GM23338 (cell line): ENCODE measurements at regions not wholly inside any gene's neighbourhood (a gene's known extent, or its start where the extent isn't known, plus 50 kb on each side); places are given as distances from the start of the nearest gene placed in this dataset.

Experiments
- ATAC-seq: fragments of 200-7000 bp; cut with Tn5 transposase; 3 replicates; pipeline ENCODE4 v1.9.1; 2020
- DNase-seq: peaks from one replicate; pipeline ENCODE4 v3.0.0-alpha.2; 2015; ENCODE audit warnings: low spot score
- H2AFZ ChIP-seq: fragments of 200-600 bp; sonication (generic); 2 replicates; pipeline ENCODE4 v1.8.0; 2016; ENCODE audit warnings: antibody characterized with exemption, mild to moderate bottlenecking, moderate library complexity
- H3F3A ChIP-seq: fragments of 200-600 bp; sonication (generic); replicated peaks from 2 replicates; pipeline ENCODE4 v1.8.0; 2017; ENCODE audit warnings: antibody characterized with exemption, mixed run types, low read depth
- H3K27ac ChIP-seq: fragments of 200-600 bp; sonication (generic); 2 replicates; pipeline ENCODE4 v1.6.1; 2016; ENCODE audit warnings: low read depth
- H3K27me3 ChIP-seq: fragments of 200-600 bp; sonication (generic); 2 replicates; pipeline ENCODE4 v1.8.0; 2016; ENCODE audit warnings: mild to moderate bottlenecking, mixed run types, moderate library complexity; ENCODE audit not compliant: insufficient read depth
- H3K36me3 ChIP-seq: fragments of 200-600 bp; sonication (generic); 2 replicates; pipeline ENCODE4 v1.8.0; 2016; ENCODE audit warnings: mild to moderate bottlenecking; ENCODE audit not compliant: insufficient read depth
- H3K4me1 ChIP-seq: fragments of 200-600 bp; sonication (generic); 2 replicates; pipeline ENCODE4 v1.8.0; 2016; ENCODE audit warnings: mild to moderate bottlenecking, moderate library complexity; ENCODE audit not compliant: insufficient read depth
- H3K4me2 ChIP-seq: fragments of 200-600 bp; sonication (generic); 2 replicates; pipeline ENCODE4 v1.7.1; 2017; ENCODE audit warnings: mixed run types
- H3K4me3 ChIP-seq: fragments of 200-600 bp; sonication (generic); 2 replicates; pipeline ENCODE4 v1.6.1; 2016; ENCODE audit warnings: mixed run types
- H3K79me2 ChIP-seq: fragments of 200-600 bp; sonication (generic); replicated peaks from 2 replicates; pipeline ENCODE4 v1.8.0; 2017; ENCODE audit warnings: mild to moderate bottlenecking; ENCODE audit not compliant: insufficient read depth
- H3K9me2 ChIP-seq: fragments of 200-600 bp; sonication (generic); 2 replicates; pipeline ENCODE4 v1.8.0; 2017; ENCODE audit not compliant: insufficient read depth
- H4K20me1 ChIP-seq: fragments of 200-600 bp; sonication (generic); replicated peaks from 2 replicates; pipeline ENCODE4 v1.8.0; 2017; ENCODE audit warnings: mild to moderate bottlenecking; ENCODE audit not compliant: insufficient read depth
- H3K27ac Mint-ChIP-seq: 2 replicates; pipeline ENCODE4 v1.8.0; 2020; ENCODE audit warnings: inconsistent platforms, mild to moderate bottlenecking, moderate library complexity, mixed read lengths
- H3K27me3 Mint-ChIP-seq: 3 replicates; pipeline ENCODE4 v1.8.0; 2022; ENCODE audit warnings: low read depth, mild to moderate bottlenecking, moderate library complexity, mixed read lengths, inconsistent platforms; ENCODE audit not compliant: insufficient read depth, poor library complexity
- H3K36me3 Mint-ChIP-seq: 3 replicates; pipeline ENCODE4 v1.8.0; 2021; ENCODE audit warnings: low read depth, mild to moderate bottlenecking, inconsistent platforms, moderate library complexity, mixed read lengths
- H3K4me1 Mint-ChIP-seq: 3 replicates; pipeline ENCODE4 v1.8.0; 2020; ENCODE audit warnings: mild to moderate bottlenecking, inconsistent platforms, mixed read lengths
- H3K4me3 Mint-ChIP-seq: 3 replicates; pipeline ENCODE4 v1.8.0; 2021; ENCODE audit warnings: moderate library complexity, mild to moderate bottlenecking, inconsistent platforms, mixed read lengths
- H3K9me3 Mint-ChIP-seq: 3 replicates; pipeline ENCODE4 v1.8.0; 2020; ENCODE audit warnings: moderate library complexity, mild to moderate bottlenecking, inconsistent platforms, mixed read lengths
- CREB1 ChIP-seq: fragments of 250-450 bp; sonication (Bioruptor Pico); IDR thresholded peaks from 2 replicates; pipeline ENCODE4 v1.5.0; 2020; ENCODE audit warnings: low read depth, mild to moderate bottlenecking, moderate library complexity
- CTCF ChIP-seq, 2 experiments: fragments of 200-600 bp in 1 of 2; sonication (generic) in 1 of 2; conservative IDR thresholded peaks; 2 replicates each; pipeline versions ENCODE4 v1.5.1 to v1.6.1; 2016 to 2017; ENCODE audit warnings: antibody characterized with exemption in 2 of 2, low read depth in 2 of 2, mild to moderate bottlenecking in 2 of 2, moderate library complexity in 1 of 2
- ETS1 ChIP-seq: IDR thresholded peaks from 2 replicates; pipeline ENCODE4 v1.6.1; 2016; ENCODE audit warnings: antibody characterized with exemption
- EZH2 ChIP-seq: fragments of 200-600 bp; sonication (generic); IDR thresholded peaks from one replicate; pipeline ENCODE4 v1.8.0; 2017; ENCODE audit warnings: antibody characterized with exemption, mild to moderate bottlenecking, low read depth; ENCODE audit not compliant: unreplicated experiment
- EZH2phosphoT487 ChIP-seq: fragments of 200-600 bp; sonication (generic); IDR thresholded peaks from one replicate; pipeline ENCODE4 v1.8.1; 2018; ENCODE audit warnings: antibody characterized with exemption; ENCODE audit not compliant: unreplicated experiment
- JUNB ChIP-seq: IDR thresholded peaks from one replicate; pipeline ENCODE4 v1.6.1; 2016; ENCODE audit warnings: antibody characterized with exemption; ENCODE audit not compliant: unreplicated experiment
- NANOG ChIP-seq: IDR thresholded peaks from 2 replicates; pipeline ENCODE4 v1.6.1; 2016; ENCODE audit warnings: antibody characterized with exemption, borderline replicate concordance
- POLR2AphosphoS5 ChIP-seq: IDR thresholded peaks from 2 replicates; pipeline ENCODE4 v1.6.1; 2016; ENCODE audit warnings: antibody characterized with exemption, low read depth
- REST ChIP-seq: IDR thresholded peaks from one replicate; pipeline ENCODE4 v1.6.1; 2018; ENCODE audit warnings: antibody characterized with exemption; ENCODE audit not compliant: unreplicated experiment
- STAT1 ChIP-seq: IDR thresholded peaks from one replicate; pipeline ENCODE4 v1.6.1; 2016; ENCODE audit warnings: antibody characterized with exemption; ENCODE audit not compliant: unreplicated experiment
- ZNF114 ChIP-seq: fragments of 250-450 bp; sonication (Bioruptor Pico); IDR thresholded peaks from 2 replicates; pipeline ENCODE4 v1.5.0; 2020; ENCODE audit warnings: mild to moderate bottlenecking, moderate library complexity
- ZNF331 ChIP-seq: fragments of 250-450 bp; sonication (Bioruptor Pico); IDR thresholded peaks from 2 replicates; pipeline ENCODE4 v1.5.0; 2020; ENCODE audit warnings: low read depth, mild to moderate bottlenecking, moderate library complexity
- ZNF462 ChIP-seq: fragments of 250-450 bp; sonication (Bioruptor Pico); IDR thresholded peaks from 2 replicates; pipeline ENCODE4 v1.5.0; 2020; ENCODE audit warnings: mild to moderate bottlenecking, moderate library complexity

GRCh38 chr2:22579341-22579740 lies 805.6 kb upstream of the KLHL29 start:
- H3K4me3 Mint-ChIP-seq, result no peak overlapping the region
- H3K79me2 ChIP-seq, result no peaks in the 10 kb centered on the region
- peaks cover 4% of the 10 kb centered on the region for H3K27me3 Mint-ChIP-seq
- H3K4me1 ChIP-seq, result no peaks in the 10 kb centered on the region
- peaks cover 39% of the 10 kb centered on the region for H3K9me3 Mint-ChIP-seq
- H2AFZ ChIP-seq, result no peak overlapping the region
- H3K4me2 ChIP-seq, result no peak overlapping the region
- peaks cover 30% of the 10 kb centered on the region for H3K36me3 Mint-ChIP-seq
- H3K36me3 ChIP-seq, result peaks cover 4% of the 10 kb centered on the region; the same call in 1 of the 2 replicates
- TF ChIP-seq ETS1 (no peak), ZNF114 (CRISPR knock-in tag) (no peak), CREB1 (CRISPR knock-in tag) (no peak), ZNF462 (no peak), CTCF (conservative IDR thresholded peaks at IDR 0.05; ENCODE audit: low read depth in 2 of 2) (no peak), NANOG (no peak), STAT1 (no peak), ZNF331 (CRISPR knock-in tag) (no peak), EZH2 (no peak), JUNB (no peak), POLR2AphosphoS5 (no peak), REST (no peak), EZH2phosphoT487 (no peak)
- no peaks in the 10 kb centered on the region for H3K9me2 ChIP-seq
- H3K27me3 ChIP-seq, result no peaks in the 10 kb centered on the region
- no peak for ATAC-seq
- no peaks in the 10 kb centered on the region for H3F3A ChIP-seq
- H4K20me1 ChIP-seq, result no peaks in the 10 kb centered on the region
- H3K4me3 ChIP-seq, result no peak overlapping the region
- no peak overlapping the region for H3K27ac ChIP-seq
- H3K4me1 Mint-ChIP-seq, result no peaks in the 10 kb centered on the region
- H3K27ac Mint-ChIP-seq, result no peak overlapping the region
- no peak for DNase-seq
